ENCODE measurements at regions not wholly inside any gene's neighbourhood (a gene's known extent, or its start where the extent isn't known, plus 50 kb on each side); places are given as distances from the start of the nearest gene placed in this dataset.

DNA sequence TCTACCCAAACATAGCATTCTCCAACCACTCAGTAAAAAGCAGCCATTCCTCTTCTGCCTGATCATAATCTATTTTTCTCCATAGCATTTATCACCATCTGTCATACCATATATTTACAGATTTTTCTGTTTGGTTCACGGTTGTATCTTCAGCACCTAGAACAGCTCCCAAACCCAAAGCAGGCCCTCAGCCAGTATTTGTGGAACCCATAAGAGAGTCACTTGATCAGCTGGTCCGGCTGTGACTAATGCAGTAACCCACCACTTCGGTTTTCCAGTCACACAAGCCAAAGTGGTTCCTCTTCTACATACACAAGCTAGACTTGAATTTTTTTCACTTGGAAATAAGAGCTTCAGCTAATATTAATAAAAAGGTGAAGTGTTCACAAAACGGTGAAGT is 511.6 kb upstream of the CELF4 start:
- POLR2A ChIA-PET, result no interaction called here
- Histone ChIP-seq H3K4me1 (ENCODE audit: insufficient read depth, low read length) (no peaks in the 10 kb centered on the region), H3K4me3 (ENCODE audit: low read length) (no peak overlapping the region), H3K27me3 (ENCODE audit: insufficient read depth, low read length, poor library complexity, severe bottlenecking) (no peaks in the 10 kb centered on the region), H3K27ac (ENCODE audit: low read depth, low read length) (no peak overlapping the region), H3K36me3 (ENCODE audit: insufficient read depth, low read length) (no peaks in the 10 kb centered on the region), H3K9me3 (ENCODE audit: low read length) (no peaks in the 10 kb centered on the region)
- no peaks in the 10 kb centered on the region for H3K27me3 Mint-ChIP-seq
- H3K4me3 Mint-ChIP-seq, result no peak overlapping the region
- CTCF ChIA-PET, result no interaction called here
- DNase-seq, result no peak
- peaks cover 3 to 21% (median 19%) of the 10 kb centered on the region in 5 donors for H3K9me3 Mint-ChIP-seq
- no peak overlapping the region for H3K27ac Mint-ChIP-seq
- no peaks in the 10 kb centered on the region for H3K4me1 Mint-ChIP-seq
- no peaks in the 10 kb centered on the region for H3K36me3 Mint-ChIP-seq

DNA sequence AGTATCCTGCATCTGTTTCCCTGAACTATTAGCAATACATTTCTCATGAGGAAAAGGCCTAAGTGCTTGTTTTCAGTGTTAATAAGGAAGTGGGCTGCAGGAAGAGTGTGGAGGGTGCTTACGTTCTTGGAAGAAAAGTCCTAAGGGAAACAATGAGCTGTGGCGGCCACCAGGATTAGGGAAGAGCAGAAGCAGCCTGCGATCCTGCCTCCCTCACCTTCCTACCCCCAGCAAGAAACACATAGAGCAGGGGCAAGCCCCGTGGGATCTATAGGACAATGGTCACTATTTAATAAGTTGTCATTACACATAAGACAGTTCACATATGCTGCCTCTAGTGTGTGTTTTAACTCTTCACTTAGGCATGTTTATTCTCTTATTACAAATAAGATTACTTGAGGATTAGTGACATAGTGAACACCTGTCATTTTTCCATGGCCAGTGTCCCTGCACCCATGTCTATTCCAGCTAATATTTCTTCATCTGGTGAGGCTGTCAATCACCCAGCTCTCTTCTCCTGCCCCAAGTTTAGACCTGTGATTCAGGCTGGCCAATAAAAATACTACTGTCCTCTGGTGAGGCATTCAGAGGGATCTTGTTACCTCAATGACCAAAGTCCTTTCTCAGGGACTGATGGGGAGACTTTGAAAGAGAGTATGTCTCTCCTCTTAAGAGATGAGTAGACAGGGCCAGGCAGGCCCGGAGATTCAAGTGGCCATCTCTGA is 510.9 kb upstream of the CELF4 start:
- Histone ChIP-seq H3K4me3 (ENCODE audit: low read length) (no peak overlapping the region), H3K36me3 (ENCODE audit: insufficient read depth, low read length) (no peaks in the 10 kb centered on the region), H3K9me3 (ENCODE audit: low read length) (no peaks in the 10 kb centered on the region), H3K27ac (ENCODE audit: low read depth, low read length) (no peak overlapping the region), H3K27me3 (ENCODE audit: insufficient read depth, low read length, poor library complexity, severe bottlenecking) (no peaks in the 10 kb centered on the region), H3K4me1 (ENCODE audit: insufficient read depth, low read length) (no peaks in the 10 kb centered on the region)
- Mint-ChIP-seq H3K4me3 (no peak overlapping the region), H3K4me1 (no peaks in the 10 kb centered on the region), H3K36me3 (no peaks in the 10 kb centered on the region), H3K9me3 (peaks cover 3 to 19% (median 17%) of the 10 kb centered on the region in 5 donors), H3K27ac (no peak overlapping the region), H3K27me3 (no peaks in the 10 kb centered on the region)
- DNase-seq, result no peak
- CTCF ChIA-PET, result no interaction called here
- POLR2A ChIA-PET, result no interaction called here

DNA sequence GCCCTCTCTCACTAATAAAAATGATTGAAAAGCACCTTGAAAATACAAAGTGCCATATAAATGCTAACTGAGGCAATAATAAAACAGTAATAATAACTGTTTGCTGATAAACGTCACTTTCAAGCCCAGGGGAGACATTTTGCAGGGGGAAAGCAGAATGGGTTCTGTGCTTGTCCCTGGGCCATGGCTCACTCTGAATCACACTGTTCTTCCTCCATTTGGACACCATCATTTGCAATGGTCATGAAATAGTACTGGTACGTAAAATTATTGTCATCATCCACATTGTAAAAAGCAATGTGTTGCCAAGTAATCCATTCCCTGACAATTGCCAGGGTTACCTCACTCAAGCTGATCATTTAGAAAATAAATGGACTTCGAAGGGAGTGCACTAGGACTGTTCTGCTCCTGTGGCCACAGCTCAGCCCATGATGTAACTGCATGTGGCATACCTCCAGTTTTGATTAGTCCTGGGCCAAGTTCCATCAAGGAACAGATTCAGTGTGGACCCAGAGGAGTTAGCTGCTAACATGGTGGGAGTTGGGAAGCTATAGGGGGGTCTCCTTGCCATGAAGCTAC is 508.8 kb upstream of the CELF4 start:
- Mint-ChIP-seq H3K27ac (no peak overlapping the region), H3K9me3 (peaks cover 0 to 17% (median 12%) of the 10 kb centered on the region in 5 donors), H3K27me3 (no peaks in the 10 kb centered on the region), H3K4me1 (no peaks in the 10 kb centered on the region), H3K4me3 (no peak overlapping the region), H3K36me3 (no peaks in the 10 kb centered on the region)
- H3K36me3 ChIP-seq (ENCODE audit: insufficient read depth, low read length), result no peaks in the 10 kb centered on the region
- ChIA-PET POLR2A (no interaction called here), CTCF (no interaction called here)
- H3K27ac ChIP-seq (ENCODE audit: low read depth, low read length), result no peak overlapping the region
- no peaks in the 10 kb centered on the region for H3K4me1 ChIP-seq (ENCODE audit: insufficient read depth, low read length)
- H3K4me3 ChIP-seq (ENCODE audit: low read length), result no peak overlapping the region
- H3K9me3 ChIP-seq (ENCODE audit: low read length), result no peaks in the 10 kb centered on the region
- no peaks in the 10 kb centered on the region for H3K27me3 ChIP-seq (ENCODE audit: insufficient read depth, low read length, poor library complexity, severe bottlenecking)
- DNase-seq, result no peak

DNA sequence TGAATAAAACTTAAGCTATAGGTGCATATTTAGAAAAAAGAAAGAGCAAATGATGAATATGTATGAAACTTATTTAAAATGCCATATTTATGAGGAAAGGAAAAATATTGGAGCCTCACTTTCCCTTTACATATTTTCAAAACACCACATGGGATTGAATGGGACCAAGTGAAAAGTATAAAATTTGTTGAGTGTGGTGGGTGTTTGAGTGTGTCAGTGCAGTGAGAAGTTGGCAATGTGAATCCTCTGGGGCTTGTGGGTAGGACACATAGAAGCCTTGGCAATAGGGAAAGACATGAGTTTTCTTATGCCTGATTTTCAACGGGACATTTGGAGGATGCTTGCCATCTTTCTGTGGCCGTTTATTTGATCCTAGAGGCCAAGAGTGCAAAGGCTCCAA is 502.2 kb upstream of the CELF4 start:
- Histone ChIP-seq H3K4me3 (ENCODE audit: low read length) (no peak overlapping the region), H3K4me1 (ENCODE audit: insufficient read depth, low read length) (no peaks in the 10 kb centered on the region), H3K27ac (ENCODE audit: low read depth, low read length) (no peak overlapping the region), H3K27me3 (ENCODE audit: insufficient read depth, low read length, poor library complexity, severe bottlenecking) (no peaks in the 10 kb centered on the region), H3K36me3 (ENCODE audit: insufficient read depth, low read length) (no peaks in the 10 kb centered on the region), H3K9me3 (ENCODE audit: low read length) (no peaks in the 10 kb centered on the region)
- no peak overlapping the region for H3K27ac Mint-ChIP-seq
- DNase-seq, result no peak
- H3K9me3 Mint-ChIP-seq, result peaks cover 0 to 23% (median 8%) of the 10 kb centered on the region in 5 donors
- CTCF ChIA-PET, result no interaction called here
- POLR2A ChIA-PET, result no interaction called here
- H3K36me3 Mint-ChIP-seq, result no peaks in the 10 kb centered on the region
- H3K4me1 Mint-ChIP-seq, result no peaks in the 10 kb centered on the region
- H3K27me3 Mint-ChIP-seq, result no peaks in the 10 kb centered on the region
- H3K4me3 Mint-ChIP-seq, result no peak overlapping the region

DNA sequence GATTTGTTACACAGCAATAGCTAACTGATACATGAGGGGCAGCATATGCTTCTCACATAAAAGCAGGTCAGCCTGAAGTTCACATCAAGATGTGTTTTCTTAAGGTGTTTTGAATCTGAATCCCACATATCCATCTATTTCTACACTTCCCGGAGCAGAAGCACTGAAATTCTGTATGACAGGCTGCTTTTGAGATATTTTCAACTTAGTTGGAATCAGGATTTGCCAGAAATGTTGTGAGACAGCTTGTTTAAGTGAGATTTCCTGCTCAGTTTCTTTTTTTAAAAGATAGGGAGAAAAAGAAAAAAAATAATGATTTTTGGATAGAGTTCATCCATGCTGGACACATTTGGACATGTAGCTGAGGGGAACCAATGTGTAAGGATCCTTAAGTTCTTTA is 501.5 kb upstream of the CELF4 start:
- no peak overlapping the region for H3K27ac ChIP-seq (ENCODE audit: low read depth, low read length)
- Mint-ChIP-seq H3K4me3 (no peak overlapping the region), H3K9me3 (peaks cover 0 to 16% (median 11%) of the 10 kb centered on the region in 5 donors), H3K4me1 (no peaks in the 10 kb centered on the region), H3K36me3 (no peaks in the 10 kb centered on the region), H3K27ac (no peak overlapping the region), H3K27me3 (no peaks in the 10 kb centered on the region)
- H3K9me3 ChIP-seq (ENCODE audit: low read length), result no peaks in the 10 kb centered on the region
- no peak for DNase-seq
- no peak overlapping the region for H3K4me3 ChIP-seq (ENCODE audit: low read length)
- H3K4me1 ChIP-seq (ENCODE audit: insufficient read depth, low read length), result no peaks in the 10 kb centered on the region
- POLR2A ChIA-PET, result no interaction called here
- CTCF ChIA-PET, result no interaction called here
- H3K27me3 ChIP-seq (ENCODE audit: insufficient read depth, low read length, poor library complexity, severe bottlenecking), result no peaks in the 10 kb centered on the region
- no peaks in the 10 kb centered on the region for H3K36me3 ChIP-seq (ENCODE audit: insufficient read depth, low read length)

DNA sequence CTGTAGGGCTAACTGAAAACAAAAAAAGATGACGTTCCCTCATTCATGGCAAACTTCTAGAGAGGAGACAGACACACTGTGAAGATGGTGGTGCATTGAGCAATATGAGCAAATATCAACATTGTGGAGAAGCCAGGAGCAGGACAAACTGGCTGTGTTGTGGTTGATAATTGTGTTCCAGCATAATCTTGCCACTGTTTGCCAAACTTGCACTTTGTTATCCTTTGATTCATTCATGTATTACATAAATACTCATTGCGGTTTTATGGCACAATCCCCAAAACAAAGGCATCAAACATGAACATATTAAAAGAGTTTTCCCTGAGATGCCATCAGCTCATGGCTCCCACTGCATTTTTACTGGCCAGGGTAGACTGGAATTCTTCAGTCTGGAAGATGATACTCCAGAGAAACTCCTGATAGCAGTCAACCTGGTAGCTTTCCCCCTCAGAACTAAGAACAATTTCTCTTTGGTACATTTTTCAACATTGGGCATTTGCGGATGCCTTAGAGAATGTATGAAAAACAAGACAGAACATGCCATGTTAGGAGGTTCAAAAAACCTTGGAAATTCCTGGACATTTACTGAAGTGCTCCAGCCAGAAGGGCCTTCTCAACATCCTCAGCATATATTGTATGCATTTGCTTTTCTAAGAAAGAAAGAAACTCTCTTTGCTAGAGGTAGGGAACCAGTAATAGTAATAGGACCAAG is 487.4 kb upstream of the CELF4 start:
- no peak for DNase-seq
- Mint-ChIP-seq H3K4me1 (no peaks in the 10 kb centered on the region), H3K9me3 (peaks cover 3 to 30% (median 7%) of the 10 kb centered on the region in 5 donors), H3K4me3 (no peak overlapping the region), H3K27ac (no peak overlapping the region), H3K36me3 (no peaks in the 10 kb centered on the region), H3K27me3 (no peaks in the 10 kb centered on the region)
- Histone ChIP-seq H3K27ac (ENCODE audit: low read depth, low read length) (no peak overlapping the region), H3K4me3 (ENCODE audit: low read length) (no peak overlapping the region), H3K36me3 (ENCODE audit: insufficient read depth, low read length) (no peaks in the 10 kb centered on the region), H3K4me1 (ENCODE audit: insufficient read depth, low read length) (no peaks in the 10 kb centered on the region), H3K27me3 (ENCODE audit: insufficient read depth, low read length, poor library complexity, severe bottlenecking) (no peaks in the 10 kb centered on the region), H3K9me3 (ENCODE audit: low read length) (no peaks in the 10 kb centered on the region)
- ChIA-PET CTCF (no interaction called here), POLR2A (no interaction called here)

DNA sequence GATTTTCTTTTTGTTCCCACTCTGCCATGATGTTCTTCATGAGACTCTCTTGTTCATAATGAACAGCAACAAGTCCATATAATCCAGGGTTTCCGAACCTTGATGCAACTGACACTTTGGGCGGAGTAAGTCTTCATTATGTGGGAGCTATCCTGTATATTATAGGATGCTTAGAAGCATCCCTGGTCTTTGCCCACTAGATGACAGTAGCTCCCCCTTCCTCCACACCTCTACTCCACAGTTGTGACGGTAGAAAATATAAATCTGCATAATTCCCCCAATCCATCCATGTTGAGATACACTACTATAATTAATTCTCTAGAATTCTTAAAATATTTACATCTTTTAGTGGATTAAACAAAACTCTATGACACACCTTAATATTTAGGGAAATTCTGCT is 482.2 kb upstream of the CELF4 start:
- CTCF ChIA-PET, result no interaction called here
- Histone ChIP-seq H3K27me3 (ENCODE audit: insufficient read depth, low read length, poor library complexity, severe bottlenecking) (no peaks in the 10 kb centered on the region), H3K9me3 (ENCODE audit: low read length) (no peaks in the 10 kb centered on the region), H3K4me3 (ENCODE audit: low read length) (no peak overlapping the region), H3K4me1 (ENCODE audit: insufficient read depth, low read length) (no peaks in the 10 kb centered on the region), H3K27ac (ENCODE audit: low read depth, low read length) (no peak overlapping the region), H3K36me3 (ENCODE audit: insufficient read depth, low read length) (no peaks in the 10 kb centered on the region)
- POLR2A ChIA-PET, result no interaction called here
- Mint-ChIP-seq H3K4me1 (no peaks in the 10 kb centered on the region), H3K9me3 (peaks cover 3 to 14% (median 7%) of the 10 kb centered on the region in 5 donors), H3K4me3 (no peak overlapping the region), H3K36me3 (no peaks in the 10 kb centered on the region), H3K27ac (no peak overlapping the region), H3K27me3 (no peaks in the 10 kb centered on the region)
- DNase-seq, result no peak

DNA sequence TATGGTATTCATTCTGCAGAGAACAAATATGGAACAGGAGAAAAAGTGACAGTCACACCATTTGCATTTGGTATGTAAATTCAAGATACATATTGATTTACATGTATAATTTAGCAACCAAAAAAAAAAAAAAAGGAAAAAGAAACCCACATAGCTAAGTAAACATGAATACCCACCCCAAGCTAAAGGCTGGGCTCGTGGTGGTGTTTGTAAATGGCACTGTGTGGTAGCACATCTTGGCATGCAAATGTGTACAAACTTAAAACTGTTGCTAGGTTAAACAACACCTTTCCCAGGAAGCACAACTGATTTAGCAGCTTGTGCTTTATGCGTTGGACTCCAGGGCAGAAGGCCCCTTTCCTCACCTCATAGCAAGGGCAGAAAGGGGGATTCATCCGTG is 481.1 kb upstream of the CELF4 start:
- no peaks in the 10 kb centered on the region for H3K4me1 ChIP-seq (ENCODE audit: insufficient read depth, low read length)
- CTCF ChIA-PET, result no interaction called here
- Mint-ChIP-seq H3K9me3 (peaks cover 3 to 15% (median 7%) of the 10 kb centered on the region in 5 donors), H3K27me3 (no peaks in the 10 kb centered on the region), H3K27ac (no peak overlapping the region), H3K36me3 (no peaks in the 10 kb centered on the region), H3K4me3 (no peak overlapping the region), H3K4me1 (no peaks in the 10 kb centered on the region)
- POLR2A ChIA-PET, result no interaction called here
- no peaks in the 10 kb centered on the region for H3K36me3 ChIP-seq (ENCODE audit: insufficient read depth, low read length)
- no peak overlapping the region for H3K4me3 ChIP-seq (ENCODE audit: low read length)
- DNase-seq, result no peak
- H3K27me3 ChIP-seq (ENCODE audit: insufficient read depth, low read length, poor library complexity, severe bottlenecking), result no peaks in the 10 kb centered on the region
- H3K27ac ChIP-seq (ENCODE audit: low read depth, low read length), result no peak overlapping the region
- H3K9me3 ChIP-seq (ENCODE audit: low read length), result no peaks in the 10 kb centered on the region

All from CD8-positive, alpha-beta memory T cell (primary cell).